Spinal cord (tissue), 9 donors: ENCODE measurements at regions not wholly inside any gene's neighbourhood (a gene's known extent, or its start where the extent isn't known, plus 50 kb on each side); places are given as distances from the start of the nearest gene placed in this dataset.

Experiments
- DNase-seq, 6 donors: peaks; one replicate each; pipeline versions ENCODE4 v3.0.0 to v3.0.0-alpha.2; 2013 to 2015; ENCODE audit warnings: low spot score in 6 of 6, low read depth in 4 of 6
- H3K27ac ChIP-seq: one replicate; pipeline ENCODE4 v1.5.1; 2013; ENCODE audit warnings: low read depth, low read length, control low read depth
- H3K27me3 ChIP-seq: one replicate; pipeline ENCODE4 v1.6.1; 2013; ENCODE audit warnings: low read length; ENCODE audit not compliant: control insufficient read depth, insufficient read depth
- H3K36me3 ChIP-seq: one replicate; pipeline ENCODE4 v1.6.1; 2013; ENCODE audit warnings: low read length; ENCODE audit not compliant: control insufficient read depth, insufficient read depth
- H3K4me1 ChIP-seq: one replicate; pipeline ENCODE4 v1.6.1; 2013; ENCODE audit warnings: low read length; ENCODE audit not compliant: control insufficient read depth, insufficient read depth
- H3K4me3 ChIP-seq: one replicate; pipeline ENCODE4 v1.5.1; 2013; ENCODE audit warnings: low read depth, low read length, control low read depth
- H3K9me3 ChIP-seq: one replicate; pipeline ENCODE4 v1.6.1; 2013; ENCODE audit warnings: low read length; ENCODE audit not compliant: control insufficient read depth, insufficient read depth
- WGBS: methylation state at CpG from one replicate; pipeline ENCODE4 v1.1.5; 2013; ENCODE audit warnings: missing lambda C conversion rate; ENCODE audit not compliant: insufficient coverage; 5-methylcytosine and 5-hydroxymethylcytosine counted together
- donor health status: healthy.

DNA sequence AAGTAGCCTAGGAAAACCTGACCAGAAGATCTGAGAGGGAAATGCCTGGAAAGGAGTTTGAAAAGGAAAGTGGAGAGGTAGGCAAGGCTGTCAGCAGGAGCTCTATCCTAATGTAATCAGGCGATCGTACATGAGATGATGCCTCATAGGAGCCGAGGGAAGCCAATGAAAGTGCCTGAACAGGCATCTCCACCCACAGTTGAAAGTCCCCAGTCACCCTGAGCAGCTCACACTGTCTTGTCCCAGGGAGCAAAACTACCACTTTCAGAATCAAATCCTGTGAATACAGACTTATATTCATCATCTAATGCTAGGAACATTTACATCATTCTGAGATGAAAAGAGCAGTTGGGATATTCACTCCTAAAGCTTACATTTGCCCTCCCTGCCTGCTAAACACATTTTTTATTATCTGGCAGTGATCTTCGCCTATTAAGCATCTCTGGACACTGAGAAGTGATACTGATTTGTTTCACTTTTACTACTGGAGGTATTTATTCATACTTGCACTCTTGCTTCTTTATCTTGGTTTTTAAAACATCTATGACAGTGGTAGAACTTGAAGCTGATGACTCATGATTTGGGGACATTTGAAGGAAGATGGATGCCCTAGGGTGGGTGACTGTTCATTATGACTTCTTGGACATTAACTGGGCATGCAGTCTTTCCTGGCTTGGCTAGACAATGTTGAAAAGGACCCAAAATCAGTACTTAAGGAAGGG, 221.6 kb downstream of the SEC16B start:
- H3K36me3 ChIP-seq = no peaks in the 10 kb centered on the region
- DNase-seq = no peak
- H3K4me3 ChIP-seq = no peak overlapping the region
- no peaks in the 10 kb centered on the region for H3K9me3 ChIP-seq
- no peaks in the 10 kb centered on the region for H3K4me1 ChIP-seq
- 91% methylated on average over 3 of the region's 4 CpGs for WGBS
- H3K27me3 ChIP-seq = no peaks in the 10 kb centered on the region
- no peak overlapping the region for H3K27ac ChIP-seq

DNA sequence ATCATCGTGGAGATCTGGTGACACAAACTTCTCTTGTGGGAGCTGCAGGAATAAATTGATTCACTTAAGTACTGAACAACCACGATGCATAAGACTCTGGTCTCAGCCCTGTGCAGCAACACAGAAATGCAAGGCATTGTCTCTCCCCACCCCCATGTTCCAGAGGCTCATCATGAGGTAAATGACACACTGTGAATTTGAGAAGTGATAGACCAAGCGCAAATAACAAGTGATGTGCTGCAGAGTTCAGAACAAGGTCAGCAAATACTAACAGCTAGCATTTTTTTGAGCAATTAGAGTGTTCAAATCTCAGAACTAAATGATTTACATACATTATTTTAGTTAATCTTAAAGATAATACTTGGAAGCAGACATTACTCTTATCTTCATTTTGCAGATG, 223.7 kb downstream of the SEC16B start:
- 100% methylated on average over 1 of the region's 3 CpGs for WGBS
- no peak for DNase-seq
- H3K27me3 ChIP-seq = no peaks in the 10 kb centered on the region
- no peaks in the 10 kb centered on the region for H3K9me3 ChIP-seq
- H3K4me1 ChIP-seq = no peaks in the 10 kb centered on the region
- no peak overlapping the region for H3K4me3 ChIP-seq
- H3K36me3 ChIP-seq = no peaks in the 10 kb centered on the region
- no peak overlapping the region for H3K27ac ChIP-seq

DNA sequence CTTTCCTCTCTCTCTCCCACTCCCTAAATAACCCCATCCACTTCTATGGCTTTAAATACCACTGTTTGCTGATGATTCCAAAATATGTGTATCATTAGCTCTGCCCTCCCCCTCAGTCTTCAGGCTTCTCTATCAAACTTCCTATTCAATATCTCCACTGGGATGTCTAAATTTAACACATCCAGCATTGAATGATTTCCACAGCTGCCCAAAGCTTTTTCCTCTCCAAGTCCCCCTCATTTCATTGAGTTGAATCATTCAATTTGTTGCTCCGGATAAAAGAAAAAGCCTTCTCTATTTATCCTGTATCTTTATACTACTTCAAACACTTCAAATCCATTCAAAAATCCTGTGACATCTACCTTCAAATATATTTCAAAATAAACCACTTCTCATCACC, 225.0 kb downstream of the SEC16B start:
- no peaks in the 10 kb centered on the region for H3K9me3 ChIP-seq
- 78% methylated on average over 1 of the region's 1 CpG for WGBS

GRCh38 chr1:177741476-177741875, 228.4 kb downstream of the SEC16B start:
- Histone ChIP-seq H3K27ac (no peak overlapping the region), H3K4me3 (no peak overlapping the region), H3K4me1 (no peaks in the 10 kb centered on the region), H3K9me3 (no peaks in the 10 kb centered on the region), H3K36me3 (no peaks in the 10 kb centered on the region), H3K27me3 (no peaks in the 10 kb centered on the region)
- no peak for DNase-seq
- WGBS = 20% methylated on average over 1 of the region's 1 CpG

More for the DNA sequence above, 225.0 kb downstream of the SEC16B start:
- no peaks in the 10 kb centered on the region for H3K4me1 ChIP-seq
- no peaks in the 10 kb centered on the region for H3K27me3 ChIP-seq
- no peak overlapping the region for H3K27ac ChIP-seq
- H3K4me3 ChIP-seq = no peak overlapping the region
- no peak for DNase-seq
- H3K36me3 ChIP-seq = no peaks in the 10 kb centered on the region

GRCh38 chr1:177739780-177740179, 230.1 kb downstream of the SEC16B start:
- no peaks in the 10 kb centered on the region for H3K4me1 ChIP-seq
- no peaks in the 10 kb centered on the region for H3K27me3 ChIP-seq
- no peak overlapping the region for H3K4me3 ChIP-seq
- WGBS = 92% methylated on average over 2 of the region's 2 CpGs
- H3K9me3 ChIP-seq = no peaks in the 10 kb centered on the region
- H3K27ac ChIP-seq = no peak overlapping the region
- H3K36me3 ChIP-seq = no peaks in the 10 kb centered on the region
- no peak for DNase-seq

DNA sequence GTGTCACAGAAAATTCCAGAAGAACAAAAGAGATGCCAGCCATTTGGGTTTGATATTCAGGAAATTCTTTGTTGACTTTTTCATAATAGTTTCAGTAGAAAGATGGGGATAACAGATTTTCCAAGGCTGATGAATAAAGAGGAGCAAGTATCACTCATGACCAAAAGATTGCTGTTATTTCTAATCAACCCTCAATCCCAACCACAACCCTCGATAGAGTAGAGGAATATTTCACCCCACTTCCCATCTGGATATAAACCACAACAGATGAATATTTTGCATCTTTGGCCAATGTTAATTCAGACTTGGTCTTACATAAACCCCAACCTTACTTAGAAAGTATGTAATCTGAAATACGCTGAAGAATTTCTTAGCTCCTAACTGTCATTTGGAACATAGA, 232.4 kb downstream of the SEC16B start:
- Histone ChIP-seq H3K4me3 (no peak overlapping the region), H3K9me3 (no peaks in the 10 kb centered on the region), H3K36me3 (no peaks in the 10 kb centered on the region), H3K27me3 (no peaks in the 10 kb centered on the region), H3K4me1 (no peaks in the 10 kb centered on the region), H3K27ac (no peak overlapping the region)
- WGBS = no CpG with 5 or more reads among the region's 2 CpGs
- DNase-seq = no peak

DNA sequence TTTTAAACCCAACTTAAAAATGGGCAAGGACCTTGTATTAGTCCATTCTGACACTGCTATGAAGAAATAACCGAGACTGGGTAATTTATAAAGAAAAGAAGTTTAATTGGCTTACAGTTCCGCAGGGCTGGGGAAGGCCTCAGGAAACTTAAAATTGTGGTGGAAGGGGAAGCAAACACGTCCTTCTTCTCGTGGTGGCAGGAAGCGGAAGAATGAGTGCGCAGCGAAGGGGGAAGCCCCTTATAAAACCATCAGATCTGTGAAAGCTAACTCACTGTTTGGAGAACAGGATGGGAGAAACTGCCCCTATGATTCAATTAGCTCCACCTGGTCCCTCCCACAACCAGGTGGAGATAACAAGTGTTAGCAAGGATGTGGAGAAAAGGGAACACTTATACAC, 237.7 kb downstream of the SEC16B start:
- 82% methylated on average over 5 of the region's 7 CpGs for WGBS
- no peak for DNase-seq
- no peaks in the 10 kb centered on the region for H3K9me3 ChIP-seq

GRCh38 chr1:177729646-177730045, 240.2 kb downstream of the SEC16B start:
- Histone ChIP-seq H3K27me3 (no peaks in the 10 kb centered on the region), H3K4me1 (no peaks in the 10 kb centered on the region)
- no CpG with 5 or more reads among the region's 1 CpG for WGBS

More for the DNA sequence above, 237.7 kb downstream of the SEC16B start:
- no peaks in the 10 kb centered on the region for H3K4me1 ChIP-seq
- H3K36me3 ChIP-seq = no peaks in the 10 kb centered on the region
- H3K4me3 ChIP-seq = no peak overlapping the region
- H3K27me3 ChIP-seq = no peaks in the 10 kb centered on the region
- no peak overlapping the region for H3K27ac ChIP-seq

GRCh38 chr1:177723533-177723932, 246.3 kb downstream of the SEC16B start:
- no peak overlapping the region for H3K4me3 ChIP-seq
- H3K27me3 ChIP-seq = no peaks in the 10 kb centered on the region
- peaks cover 12% of the 10 kb centered on the region for H3K9me3 ChIP-seq
- no peak for DNase-seq
- no peaks in the 10 kb centered on the region for H3K4me1 ChIP-seq
- H3K36me3 ChIP-seq = no peaks in the 10 kb centered on the region
- H3K27ac ChIP-seq = no peak overlapping the region

More at GRCh38 chr1:177729646-177730045, 240.2 kb downstream of the SEC16B start:
- Histone ChIP-seq H3K9me3 (peaks cover 2% of the 10 kb centered on the region), H3K36me3 (no peaks in the 10 kb centered on the region), H3K27ac (no peak overlapping the region), H3K4me3 (no peak overlapping the region)
- no peak for DNase-seq
